ENCODE measurements at regions not wholly inside any gene's neighbourhood (a gene's known extent, or its start where the extent isn't known, plus 50 kb on each side); places are given as distances from the start of the nearest gene placed in this dataset.

DNA sequence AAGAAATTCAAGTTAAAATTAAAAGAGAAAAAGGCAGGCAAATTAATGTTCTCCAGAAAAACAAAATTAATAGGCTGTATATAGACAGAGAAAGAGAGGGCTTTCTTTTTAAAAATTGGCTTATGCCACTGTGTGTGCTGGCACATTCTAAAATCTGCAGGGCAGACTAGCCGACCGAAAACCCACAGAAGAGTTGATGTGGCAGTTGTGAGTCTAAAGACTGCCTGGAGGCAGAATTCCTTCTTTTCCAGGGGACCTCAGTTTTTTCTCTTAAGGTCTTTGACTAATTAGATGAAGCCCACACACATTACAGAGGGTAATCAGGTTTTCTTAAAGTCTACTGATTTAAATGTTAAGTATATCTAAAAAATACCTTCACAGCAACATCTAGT is 85.7 kb downstream of the GJA1 start:
- no peak overlapping the region for H3K9ac ChIP-seq (ENCODE audit: low read depth, low read length, poor library complexity, severe bottlenecking)
- H4K20me1 ChIP-seq (ENCODE audit: insufficient read depth, low read length, poor library complexity, severe bottlenecking), result no peaks in the 10 kb centered on the region
- H3K4me1 ChIP-seq (ENCODE audit: insufficient read depth, low read length, poor library complexity, severe bottlenecking), result no peaks in the 10 kb centered on the region
- no peaks in the 10 kb centered on the region for H3K36me3 ChIP-seq (ENCODE audit: insufficient read depth, low read length)
- H3F3A ChIP-seq (ENCODE audit: low read depth), result no peaks in the 10 kb centered on the region
- H3K27me3 ChIP-seq (ENCODE audit: insufficient read depth, low read length, poor library complexity, severe bottlenecking), result no peaks in the 10 kb centered on the region
- no peak for TF ChIP-seq CTCF (conservative IDR thresholded peaks at IDR 0.05; ENCODE audit: low read length)
- no peak for TF ChIP-seq EZH2phosphoT487 (IDR thresholded peaks at IDR 0.05; ENCODE audit: borderline replicate concordance)
- no peaks in the 10 kb centered on the region for H3K9me3 ChIP-seq (ENCODE audit: insufficient read depth, low read depth, low read length)
- H3K9me2 ChIP-seq (replicated peaks; ENCODE audit: low read depth, low read length), result no peaks in the 10 kb centered on the region
- H2AFZ ChIP-seq (ENCODE audit: low read length), result no peak overlapping the region
- no peaks in the 10 kb centered on the region for H3K79me2 ChIP-seq (ENCODE audit: insufficient read depth, low read length)
- no peak overlapping the region for H3K4me2 ChIP-seq (ENCODE audit: low read depth, low read length, poor library complexity, severe bottlenecking)
- H3K4me3 ChIP-seq (ENCODE audit: low read length, poor library complexity, severe bottlenecking), result no peak overlapping the region

GRCh38 chr6:121522265-121522664 is 86.8 kb downstream of the GJA1 start:
- Histone ChIP-seq H3K9me2 (replicated peaks; ENCODE audit: low read depth, low read length) (no peaks in the 10 kb centered on the region), H3K79me2 (ENCODE audit: insufficient read depth, low read length) (no peaks in the 10 kb centered on the region), H3K9me3 (ENCODE audit: insufficient read depth, low read depth, low read length) (no peaks in the 10 kb centered on the region), H2AFZ (ENCODE audit: low read length) (no peak overlapping the region; the same call in 1 of the 2 replicates), H3K9ac (ENCODE audit: low read depth, low read length, poor library complexity, severe bottlenecking) (no peak overlapping the region), H3K4me2 (ENCODE audit: low read depth, low read length, poor library complexity, severe bottlenecking) (no peak overlapping the region), H3K36me3 (ENCODE audit: insufficient read depth, low read length) (no peaks in the 10 kb centered on the region), H3F3A (ENCODE audit: low read depth) (no peaks in the 10 kb centered on the region), H3K4me1 (ENCODE audit: insufficient read depth, low read length, poor library complexity, severe bottlenecking) (no peaks in the 10 kb centered on the region), H4K20me1 (ENCODE audit: insufficient read depth, low read length, poor library complexity, severe bottlenecking) (no peaks in the 10 kb centered on the region), H3K27me3 (ENCODE audit: insufficient read depth, low read length, poor library complexity, severe bottlenecking) (no peaks in the 10 kb centered on the region), H3K4me3 (ENCODE audit: low read length, poor library complexity, severe bottlenecking) (no peak overlapping the region)
- TF ChIP-seq EZH2phosphoT487 (IDR thresholded peaks at IDR 0.05; ENCODE audit: borderline replicate concordance) (no peak), CTCF (conservative IDR thresholded peaks at IDR 0.05; ENCODE audit: low read length) (no peak)

DNA sequence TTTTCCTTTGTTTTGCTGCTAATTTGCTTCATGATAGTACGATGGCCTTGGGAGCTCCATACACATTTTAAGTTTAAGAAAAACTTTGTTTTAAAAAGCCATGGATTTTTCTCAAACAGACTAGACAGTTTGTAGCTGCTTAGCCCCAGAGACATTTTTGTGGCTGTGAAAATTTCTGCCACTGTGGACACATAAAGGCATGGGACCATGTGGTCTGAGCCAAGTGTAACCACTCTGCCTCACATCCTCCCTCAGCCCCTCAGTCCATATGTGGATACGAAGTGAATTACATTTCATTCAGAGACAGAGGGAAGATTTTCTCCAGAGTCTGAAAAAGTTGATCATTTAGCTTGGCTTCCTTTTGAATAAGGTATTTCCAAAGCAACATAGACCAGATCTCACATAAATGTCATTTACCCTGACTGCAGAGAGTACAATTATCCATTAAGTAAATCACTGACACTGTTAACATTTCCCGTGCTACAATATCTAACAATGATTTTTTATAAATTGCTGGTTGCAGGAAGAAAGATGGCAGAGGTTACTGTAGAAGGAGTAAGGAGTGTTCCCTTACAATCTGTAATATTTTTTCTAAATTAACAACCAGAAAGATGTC is 87.4 kb downstream of the GJA1 start:
- H3K79me2 ChIP-seq (ENCODE audit: insufficient read depth, low read length), result no peaks in the 10 kb centered on the region
- no peaks in the 10 kb centered on the region for H3K9me2 ChIP-seq (replicated peaks; ENCODE audit: low read depth, low read length)
- no peak overlapping the region for H3K9ac ChIP-seq (ENCODE audit: low read depth, low read length, poor library complexity, severe bottlenecking)
- H3K4me1 ChIP-seq (ENCODE audit: insufficient read depth, low read length, poor library complexity, severe bottlenecking), result no peaks in the 10 kb centered on the region
- H4K20me1 ChIP-seq (ENCODE audit: insufficient read depth, low read length, poor library complexity, severe bottlenecking), result no peaks in the 10 kb centered on the region
- no peaks in the 10 kb centered on the region for H3F3A ChIP-seq (ENCODE audit: low read depth)
- H3K36me3 ChIP-seq (ENCODE audit: insufficient read depth, low read length), result no peaks in the 10 kb centered on the region
- H3K9me3 ChIP-seq (ENCODE audit: insufficient read depth, low read depth, low read length), result no peaks in the 10 kb centered on the region
- H2AFZ ChIP-seq (ENCODE audit: low read length), result no peak overlapping the region
- H3K27me3 ChIP-seq (ENCODE audit: insufficient read depth, low read length, poor library complexity, severe bottlenecking), result no peaks in the 10 kb centered on the region
- H3K4me3 ChIP-seq (ENCODE audit: low read length, poor library complexity, severe bottlenecking), result no peak overlapping the region
- H3K4me2 ChIP-seq (ENCODE audit: low read depth, low read length, poor library complexity, severe bottlenecking), result no peak overlapping the region
- TF ChIP-seq CTCF (conservative IDR thresholded peaks at IDR 0.05; ENCODE audit: low read length) (no peak), EZH2phosphoT487 (IDR thresholded peaks at IDR 0.05; ENCODE audit: borderline replicate concordance) (no peak)

All from Loucy (cell line).